Lung (tissue), 11 donors: ENCODE measurements at regions not wholly inside any gene's neighbourhood (a gene's known extent, or its start where the extent isn't known, plus 50 kb on each side); places are given as distances from the start of the nearest gene placed in this dataset.

Experiments used
- ATAC-seq: fragments of 200-7000 bp; cut with Tn5 transposase; one replicate; pipeline ENCODE4 v1.9.1; 2020; ENCODE audit warnings: moderate number of reproducible peaks; ENCODE audit not compliant: insufficient read depth, low FRiP score
- DNase-seq, 3 donors: peaks; one replicate each; pipeline ENCODE4 v3.0.0-alpha.2; 2013 to 2017
- H3K27ac ChIP-seq, 2 donors: one replicate each; pipeline ENCODE4 v1.5.1; 2013; ENCODE audit warnings: mild to moderate bottlenecking in 2 of 2, moderate library complexity in 2 of 2, control low read depth in 1 of 2, inconsistent platforms in 1 of 2, low read depth in 1 of 2, low read length in 1 of 2
- H3K27me3 ChIP-seq, 3 donors: one replicate each; pipeline ENCODE4 v1.5.1; 2013; ENCODE audit warnings: low read length in 2 of 3; ENCODE audit not compliant: control insufficient read depth in 3 of 3, insufficient read depth in 3 of 3
- H3K36me3 ChIP-seq, 4 donors: one replicate each; pipeline ENCODE4 v1.5.1; 2013; ENCODE audit warnings: low read length in 4 of 4, mild to moderate bottlenecking in 1 of 4, moderate library complexity in 1 of 4; ENCODE audit not compliant: control insufficient read depth in 4 of 4, insufficient read depth in 4 of 4
- H3K4me1 ChIP-seq, 5 donors: one replicate each; pipeline ENCODE4 v1.5.1; 2013; ENCODE audit warnings: low read length in 5 of 5, mild to moderate bottlenecking in 2 of 5, moderate library complexity in 1 of 5; ENCODE audit not compliant: control insufficient read depth in 5 of 5, insufficient read depth in 5 of 5
- H3K4me3 ChIP-seq: one replicate; pipeline ENCODE4 v1.5.1; 2013; ENCODE audit warnings: mild to moderate bottlenecking, control low read depth, moderate library complexity
- H3K9ac ChIP-seq, 2 donors: one replicate each; pipeline ENCODE4 v1.5.1; 2013; ENCODE audit warnings: low read length in 2 of 2, control low read depth in 1 of 2; ENCODE audit not compliant: insufficient read depth in 1 of 2
- H3K9me3 ChIP-seq, 4 donors: one replicate each; pipeline ENCODE4 v1.5.1; 2013; ENCODE audit warnings: low read length in 3 of 4, mild to moderate bottlenecking in 1 of 4, moderate library complexity in 1 of 4; ENCODE audit not compliant: control insufficient read depth in 4 of 4, insufficient read depth in 3 of 4
- CTCF ChIP-seq: IDR thresholded peaks from 2 replicates; pipeline ENCODE4 v1.5.1; 2012; ENCODE audit warnings: mild to moderate bottlenecking; ENCODE audit errors: control extremely low read depth, extremely low read depth
- WGBS, 2 donors: extraction: QIAGEN DNeasy Blood & Tissue Kit; methylation state at CpG; one replicate each; pipeline ENCODE4 v1.1.7; 2013; 5-methylcytosine and 5-hydroxymethylcytosine counted together
- donor health status: control.
- donor health status: control.
- donor health status: Bipolar disorder and iron deficiency.
- donor health status: healthy.
- donor health status: DM: yes; HTN: yes; CAD: no.

- 44 to 54% methylated on average over 2 of the region's 2 CpGs for WGBS, 2 donors
- no peak for ATAC-seq
- TF ChIP-seq CTCF = no peak
These were observed 1528.9 kb downstream of the PCDH7 start for GRCh38 chr4:32249040-32249439.

GRCh38 chr4:32251126-32251525, 1531.0 kb downstream of the PCDH7 start:
- Histone ChIP-seq H3K9ac (no peak overlapping the region), H3K4me3 (no peak overlapping the region), H3K27me3 (no peaks in the 10 kb centered on the region), H3K9me3 (no peaks in the 10 kb centered on the region), H3K27ac (no peak overlapping the region), H3K4me1 (no peaks in the 10 kb centered on the region), H3K36me3 (no peaks in the 10 kb centered on the region)
- ATAC-seq (no peak), DNase-seq (no peak)
- TF ChIP-seq CTCF = no peak
- WGBS, 2 donors = 80 to 92% methylated on average over 1 of the region's 1 CpG

More at GRCh38 chr4:32249040-32249439, 1528.9 kb downstream of the PCDH7 start:
- Histone ChIP-seq H3K27me3 (no peaks in the 10 kb centered on the region), H3K9me3 (no peaks in the 10 kb centered on the region), H3K4me1 (no peaks in the 10 kb centered on the region), H3K36me3 (no peaks in the 10 kb centered on the region), H3K27ac (no peak overlapping the region), H3K4me3 (no peak overlapping the region), H3K9ac (no peak overlapping the region)
- DNase-seq = no peak

GRCh38 chr4:32251926-32252325, 1531.8 kb downstream of the PCDH7 start:
- H3K9ac ChIP-seq = no peak overlapping the region
- 77 to 86% methylated on average over 2 of the region's 2 CpGs for WGBS, 2 donors
- H3K4me1 ChIP-seq = no peaks in the 10 kb centered on the region
- TF ChIP-seq CTCF = no peak
- no peaks in the 10 kb centered on the region for H3K9me3 ChIP-seq
- no peak overlapping the region for H3K4me3 ChIP-seq
- no peaks in the 10 kb centered on the region for H3K27me3 ChIP-seq
- ATAC-seq = no peak
- H3K27ac ChIP-seq = no peak overlapping the region
- no peaks in the 10 kb centered on the region for H3K36me3 ChIP-seq
- DNase-seq = no peak

GRCh38 chr4:32254216-32254615, 1534.0 kb downstream of the PCDH7 start:
- no peak for TF ChIP-seq CTCF
- no peak for ATAC-seq

More at GRCh38 chr4:32254216-32254615, 1534.0 kb downstream of the PCDH7 start:
- WGBS, 2 donors = 63 to 65% methylated on average over 3 of the region's 3 CpGs
- no peaks in the 10 kb centered on the region for H3K27me3 ChIP-seq
- H3K27ac ChIP-seq = no peak overlapping the region
- H3K36me3 ChIP-seq = no peaks in the 10 kb centered on the region
- no peaks in the 10 kb centered on the region for H3K9me3 ChIP-seq
- DNase-seq = no peak
- no peak overlapping the region for H3K9ac ChIP-seq
- no peaks in the 10 kb centered on the region for H3K4me1 ChIP-seq
- H3K4me3 ChIP-seq = no peak overlapping the region
